WTC11 (cell line): ENCODE measurements at regions not wholly inside any gene's neighbourhood (a gene's known extent, or its start where the extent isn't known, plus 50 kb on each side); places are given as distances from the start of the nearest gene placed in this dataset.

Experiments used
- TEAD1 ChIP-seq: sonication (generic); formaldehyde crosslinking; IDR thresholded peaks from 2 replicates; pipeline ENCODE4 v1.8.0; 2022; ENCODE audit warnings: mild to moderate bottlenecking, missing genetic modification reagents
- TF ChIP-seq, protein P1 (sequence below): sonication (generic); formaldehyde crosslinking; conservative IDR thresholded peaks from 2 replicates; pipeline ENCODE4 v1.8.1; 2023; ENCODE audit warnings: mild to moderate bottlenecking, low read depth, missing genetic modification reagents, moderate library complexity
- TF ChIP-seq, protein P2 (sequence below): sonication (generic); formaldehyde crosslinking; IDR thresholded peaks from 2 replicates; pipeline ENCODE4 v1.8.0; 2022; ENCODE audit warnings: mild to moderate bottlenecking, missing genetic modification reagents
- TF ChIP-seq, protein P3 (sequence below): sonication (generic); formaldehyde crosslinking; IDR thresholded peaks from 2 replicates; pipeline ENCODE4 v1.8.1; 2023; ENCODE audit warnings: mild to moderate bottlenecking, missing genetic modification reagents, moderate library complexity
- TF ChIP-seq, protein P4 (sequence below): fragments of 200-600 bp; IDR thresholded peaks from 2 replicates; pipeline ENCODE4 v1.8.0; 2022; ENCODE audit warnings: antibody characterized with exemption

DNA sequence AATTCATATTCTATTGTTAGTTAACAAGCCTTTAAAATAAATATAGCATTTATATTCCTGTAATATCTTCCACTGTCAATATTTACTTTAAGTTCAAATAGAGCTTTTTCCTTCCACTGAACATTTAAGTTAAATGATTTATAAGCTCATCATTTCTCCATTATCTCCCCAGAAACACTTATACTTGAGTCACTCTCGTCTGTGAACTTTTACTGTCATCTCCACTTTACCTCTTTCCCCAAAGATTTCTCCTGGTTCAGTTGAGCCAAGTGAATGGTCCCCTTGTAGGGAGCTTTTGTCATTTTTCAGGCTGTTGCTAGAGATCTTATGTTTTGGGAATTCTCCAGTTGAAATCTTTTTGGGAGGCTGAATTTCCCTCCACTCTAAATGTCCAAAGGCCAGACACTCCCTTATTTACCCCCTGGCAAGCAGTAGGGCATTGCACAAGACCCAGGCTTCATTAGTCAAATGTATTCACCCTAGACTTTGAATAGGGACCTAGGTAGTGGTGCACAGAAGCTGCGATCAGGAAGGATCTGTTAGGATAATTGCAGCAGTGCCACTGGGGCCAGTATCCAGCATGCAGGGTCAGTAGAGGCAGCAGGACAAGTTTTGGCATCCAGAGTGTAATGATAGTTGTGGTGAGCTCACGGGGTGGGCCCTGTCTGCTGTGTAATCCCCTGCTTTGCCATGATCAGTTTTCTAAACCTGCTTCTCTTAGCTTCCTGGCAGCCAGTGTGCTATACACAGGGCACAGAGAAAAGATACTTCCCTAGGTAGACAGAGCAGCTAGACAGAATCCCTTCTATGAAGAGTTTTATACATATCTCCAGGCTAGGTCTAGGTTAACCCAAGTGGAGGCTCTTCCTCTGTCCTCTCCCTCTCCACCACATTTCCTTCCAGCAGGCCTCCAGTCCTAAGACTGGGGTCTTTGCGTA is 356.5 kb upstream of the SLCO3A1 start:
- TF ChIP-seq, protein P1, sequence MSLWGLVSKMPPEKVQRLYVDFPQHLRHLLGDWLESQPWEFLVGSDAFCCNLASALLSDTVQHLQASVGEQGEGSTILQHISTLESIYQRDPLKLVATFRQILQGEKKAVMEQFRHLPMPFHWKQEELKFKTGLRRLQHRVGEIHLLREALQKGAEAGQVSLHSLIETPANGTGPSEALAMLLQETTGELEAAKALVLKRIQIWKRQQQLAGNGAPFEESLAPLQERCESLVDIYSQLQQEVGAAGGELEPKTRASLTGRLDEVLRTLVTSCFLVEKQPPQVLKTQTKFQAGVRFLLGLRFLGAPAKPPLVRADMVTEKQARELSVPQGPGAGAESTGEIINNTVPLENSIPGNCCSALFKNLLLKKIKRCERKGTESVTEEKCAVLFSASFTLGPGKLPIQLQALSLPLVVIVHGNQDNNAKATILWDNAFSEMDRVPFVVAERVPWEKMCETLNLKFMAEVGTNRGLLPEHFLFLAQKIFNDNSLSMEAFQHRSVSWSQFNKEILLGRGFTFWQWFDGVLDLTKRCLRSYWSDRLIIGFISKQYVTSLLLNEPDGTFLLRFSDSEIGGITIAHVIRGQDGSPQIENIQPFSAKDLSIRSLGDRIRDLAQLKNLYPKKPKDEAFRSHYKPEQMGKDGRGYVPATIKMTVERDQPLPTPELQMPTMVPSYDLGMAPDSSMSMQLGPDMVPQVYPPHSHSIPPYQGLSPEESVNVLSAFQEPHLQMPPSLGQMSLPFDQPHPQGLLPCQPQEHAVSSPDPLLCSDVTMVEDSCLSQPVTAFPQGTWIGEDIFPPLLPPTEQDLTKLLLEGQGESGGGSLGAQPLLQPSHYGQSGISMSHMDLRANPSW (CRISPR knock-in tag): no peak
- TF ChIP-seq, protein P2, sequence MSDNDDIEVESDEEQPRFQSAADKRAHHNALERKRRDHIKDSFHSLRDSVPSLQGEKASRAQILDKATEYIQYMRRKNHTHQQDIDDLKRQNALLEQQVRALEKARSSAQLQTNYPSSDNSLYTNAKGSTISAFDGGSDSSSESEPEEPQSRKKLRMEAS (CRISPR knock-in tag): no peak
- TF ChIP-seq, protein P3, sequence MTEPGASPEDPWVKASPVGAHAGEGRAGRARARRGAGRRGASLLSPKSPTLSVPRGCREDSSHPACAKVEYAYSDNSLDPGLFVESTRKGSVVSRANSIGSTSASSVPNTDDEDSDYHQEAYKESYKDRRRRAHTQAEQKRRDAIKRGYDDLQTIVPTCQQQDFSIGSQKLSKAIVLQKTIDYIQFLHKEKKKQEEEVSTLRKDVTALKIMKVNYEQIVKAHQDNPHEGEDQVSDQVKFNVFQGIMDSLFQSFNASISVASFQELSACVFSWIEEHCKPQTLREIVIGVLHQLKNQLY (CRISPR knock-in tag): no peak
- no peak for TF ChIP-seq TEAD1
- TF ChIP-seq, protein P4, sequence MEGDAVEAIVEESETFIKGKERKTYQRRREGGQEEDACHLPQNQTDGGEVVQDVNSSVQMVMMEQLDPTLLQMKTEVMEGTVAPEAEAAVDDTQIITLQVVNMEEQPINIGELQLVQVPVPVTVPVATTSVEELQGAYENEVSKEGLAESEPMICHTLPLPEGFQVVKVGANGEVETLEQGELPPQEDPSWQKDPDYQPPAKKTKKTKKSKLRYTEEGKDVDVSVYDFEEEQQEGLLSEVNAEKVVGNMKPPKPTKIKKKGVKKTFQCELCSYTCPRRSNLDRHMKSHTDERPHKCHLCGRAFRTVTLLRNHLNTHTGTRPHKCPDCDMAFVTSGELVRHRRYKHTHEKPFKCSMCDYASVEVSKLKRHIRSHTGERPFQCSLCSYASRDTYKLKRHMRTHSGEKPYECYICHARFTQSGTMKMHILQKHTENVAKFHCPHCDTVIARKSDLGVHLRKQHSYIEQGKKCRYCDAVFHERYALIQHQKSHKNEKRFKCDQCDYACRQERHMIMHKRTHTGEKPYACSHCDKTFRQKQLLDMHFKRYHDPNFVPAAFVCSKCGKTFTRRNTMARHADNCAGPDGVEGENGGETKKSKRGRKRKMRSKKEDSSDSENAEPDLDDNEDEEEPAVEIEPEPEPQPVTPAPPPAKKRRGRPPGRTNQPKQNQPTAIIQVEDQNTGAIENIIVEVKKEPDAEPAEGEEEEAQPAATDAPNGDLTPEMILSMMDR: no peak
